B cell (primary cell): ENCODE measurements at regions not wholly inside any gene's neighbourhood (a gene's known extent, or its start where the extent isn't known, plus 50 kb on each side); places are given as distances from the start of the nearest gene placed in this dataset.

Source experiments
- EZH2 ChIP-seq: IDR thresholded peaks from 2 replicates; pipeline ENCODE4 v1.6.1; 2012; ENCODE audit warnings: borderline replicate concordance, low read depth, mild to moderate bottlenecking, moderate library complexity, low read length; ENCODE audit not compliant: insufficient read depth, poor library complexity, severe bottlenecking
- TF ChIP-seq, protein P1 (sequence below): fragments of 200-600 bp; IDR thresholded peaks from one replicate; pipeline ENCODE4 v1.8.0; 2022; ENCODE audit warnings: antibody characterized with exemption, mild to moderate bottlenecking

DNA sequence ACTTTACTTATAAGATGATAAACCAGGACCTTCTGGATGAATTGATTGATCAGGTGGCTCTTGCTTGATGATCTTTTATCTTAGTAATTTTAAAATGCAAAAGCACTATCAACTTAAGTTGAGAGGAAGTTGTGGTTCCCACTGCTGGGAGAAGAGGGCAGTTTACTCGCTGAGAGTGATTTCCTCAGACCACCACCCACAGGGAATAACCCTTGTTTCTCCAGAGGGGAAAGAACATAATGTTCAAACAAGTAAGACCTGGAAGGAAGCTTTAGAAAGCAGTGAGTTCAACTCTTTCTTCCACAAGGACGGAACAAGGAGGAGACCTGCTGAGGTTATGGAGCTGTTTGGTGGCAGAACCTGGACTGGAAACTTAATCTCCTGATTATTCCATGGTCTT, 138.7 kb downstream of the FAM204A start:
- TF ChIP-seq, protein P1, sequence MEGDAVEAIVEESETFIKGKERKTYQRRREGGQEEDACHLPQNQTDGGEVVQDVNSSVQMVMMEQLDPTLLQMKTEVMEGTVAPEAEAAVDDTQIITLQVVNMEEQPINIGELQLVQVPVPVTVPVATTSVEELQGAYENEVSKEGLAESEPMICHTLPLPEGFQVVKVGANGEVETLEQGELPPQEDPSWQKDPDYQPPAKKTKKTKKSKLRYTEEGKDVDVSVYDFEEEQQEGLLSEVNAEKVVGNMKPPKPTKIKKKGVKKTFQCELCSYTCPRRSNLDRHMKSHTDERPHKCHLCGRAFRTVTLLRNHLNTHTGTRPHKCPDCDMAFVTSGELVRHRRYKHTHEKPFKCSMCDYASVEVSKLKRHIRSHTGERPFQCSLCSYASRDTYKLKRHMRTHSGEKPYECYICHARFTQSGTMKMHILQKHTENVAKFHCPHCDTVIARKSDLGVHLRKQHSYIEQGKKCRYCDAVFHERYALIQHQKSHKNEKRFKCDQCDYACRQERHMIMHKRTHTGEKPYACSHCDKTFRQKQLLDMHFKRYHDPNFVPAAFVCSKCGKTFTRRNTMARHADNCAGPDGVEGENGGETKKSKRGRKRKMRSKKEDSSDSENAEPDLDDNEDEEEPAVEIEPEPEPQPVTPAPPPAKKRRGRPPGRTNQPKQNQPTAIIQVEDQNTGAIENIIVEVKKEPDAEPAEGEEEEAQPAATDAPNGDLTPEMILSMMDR: no peak
- no peak for TF ChIP-seq EZH2
